GM12874 (cell line): ENCODE measurements at regions not wholly inside any gene's neighbourhood (a gene's known extent, or its start where the extent isn't known, plus 50 kb on each side); places are given as distances from the start of the nearest gene placed in this dataset.

Experiments
- TF ChIP-seq, protein P1 (sequence below): IDR thresholded peaks from 2 replicates; pipeline ENCODE4 v1.5.1; 2011; ENCODE audit warnings: low read depth, mild to moderate bottlenecking, control low read depth, low read length, moderate library complexity; ENCODE audit not compliant: insufficient read depth

DNA sequence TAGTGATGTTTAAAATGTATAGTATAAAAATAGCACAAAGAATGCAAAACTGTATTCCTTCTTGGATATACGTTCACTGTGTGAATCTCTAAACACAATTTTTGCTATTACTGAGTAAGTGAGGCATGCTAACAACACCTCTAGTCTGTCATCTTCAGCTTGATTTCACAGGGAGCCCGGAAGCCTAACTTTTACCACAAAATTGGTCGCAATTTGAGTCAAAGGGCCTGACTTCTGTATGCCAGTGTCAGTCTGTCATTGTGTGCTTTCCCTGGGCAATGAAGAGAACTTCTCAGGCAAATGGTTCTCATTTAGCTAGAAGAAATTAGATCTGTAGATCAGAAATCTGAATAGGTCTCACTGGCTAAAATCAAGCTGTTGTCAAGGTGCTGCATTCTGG, 1059.5 kb downstream of the FAM181B start:
- TF ChIP-seq, protein P1, sequence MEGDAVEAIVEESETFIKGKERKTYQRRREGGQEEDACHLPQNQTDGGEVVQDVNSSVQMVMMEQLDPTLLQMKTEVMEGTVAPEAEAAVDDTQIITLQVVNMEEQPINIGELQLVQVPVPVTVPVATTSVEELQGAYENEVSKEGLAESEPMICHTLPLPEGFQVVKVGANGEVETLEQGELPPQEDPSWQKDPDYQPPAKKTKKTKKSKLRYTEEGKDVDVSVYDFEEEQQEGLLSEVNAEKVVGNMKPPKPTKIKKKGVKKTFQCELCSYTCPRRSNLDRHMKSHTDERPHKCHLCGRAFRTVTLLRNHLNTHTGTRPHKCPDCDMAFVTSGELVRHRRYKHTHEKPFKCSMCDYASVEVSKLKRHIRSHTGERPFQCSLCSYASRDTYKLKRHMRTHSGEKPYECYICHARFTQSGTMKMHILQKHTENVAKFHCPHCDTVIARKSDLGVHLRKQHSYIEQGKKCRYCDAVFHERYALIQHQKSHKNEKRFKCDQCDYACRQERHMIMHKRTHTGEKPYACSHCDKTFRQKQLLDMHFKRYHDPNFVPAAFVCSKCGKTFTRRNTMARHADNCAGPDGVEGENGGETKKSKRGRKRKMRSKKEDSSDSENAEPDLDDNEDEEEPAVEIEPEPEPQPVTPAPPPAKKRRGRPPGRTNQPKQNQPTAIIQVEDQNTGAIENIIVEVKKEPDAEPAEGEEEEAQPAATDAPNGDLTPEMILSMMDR, result no peak

DNA sequence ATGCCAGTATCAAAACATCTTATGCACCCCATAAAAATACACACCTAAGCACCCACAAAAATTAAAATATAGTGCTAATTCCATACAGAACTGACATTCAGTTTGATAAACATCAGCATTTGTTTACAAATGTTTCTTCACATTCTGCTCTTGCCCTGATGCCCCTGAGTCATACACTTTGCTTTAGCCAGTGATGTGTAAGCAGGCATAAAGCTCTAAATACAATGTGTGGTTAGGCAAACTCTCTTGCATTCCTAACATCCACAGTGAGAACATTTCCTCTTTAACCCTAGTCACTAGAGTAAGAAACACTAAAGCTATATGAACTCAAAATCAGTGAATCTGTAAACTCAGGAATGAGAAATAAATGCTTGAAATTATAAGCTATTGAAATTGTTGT, 1060.7 kb downstream of the FAM181B start:
- TF ChIP-seq, protein P1, result no peak

DNA sequence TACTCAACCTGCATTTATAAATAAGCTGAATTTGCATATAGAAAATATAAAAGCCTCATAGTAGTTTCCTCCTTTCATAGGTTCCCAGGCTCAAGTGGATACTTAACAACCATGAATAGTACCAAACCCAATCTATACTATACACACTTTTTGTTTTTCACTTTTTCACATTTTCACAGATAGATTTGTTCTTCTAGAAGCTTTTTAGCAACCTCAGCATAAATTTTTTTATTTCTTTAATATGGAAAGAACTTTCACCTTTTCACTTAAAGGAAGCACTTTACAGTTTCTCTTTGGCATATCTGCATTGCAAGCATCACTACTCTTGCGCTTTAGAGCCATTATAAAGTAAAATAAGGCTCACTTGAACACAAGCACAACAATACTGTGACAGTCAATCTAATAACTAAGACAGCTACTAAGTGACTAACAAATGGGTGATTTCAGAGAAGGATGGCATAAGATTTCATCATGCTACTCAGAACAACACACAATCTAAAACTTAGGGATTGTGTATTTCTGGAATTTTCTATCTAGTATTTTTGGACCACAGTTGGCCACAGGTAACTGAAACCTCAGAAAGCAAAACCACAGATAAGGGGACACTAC, 1063.6 kb downstream of the FAM181B start:
- TF ChIP-seq, protein P1, result no peak

DNA sequence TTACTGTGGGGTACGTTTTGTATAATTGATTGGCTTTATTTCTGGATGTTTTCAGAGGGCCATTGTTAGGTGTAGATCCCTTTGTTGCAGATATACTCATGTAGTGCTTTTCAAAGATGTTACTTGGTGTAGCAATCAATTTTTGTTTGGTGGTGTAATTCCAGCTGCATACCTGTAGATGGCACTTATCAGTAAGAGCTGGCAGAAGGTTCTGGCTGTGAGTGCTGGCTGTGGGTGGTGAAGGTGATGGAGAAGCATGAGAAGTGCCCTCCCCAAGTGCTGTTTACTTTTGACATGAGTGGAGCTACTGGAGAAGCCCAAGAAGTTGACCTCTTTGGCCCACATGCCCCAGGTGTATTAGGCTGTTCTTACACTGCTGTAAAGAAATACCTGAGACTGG, 1074.9 kb downstream of the FAM181B start:
- TF ChIP-seq, protein P1, result peak; percentile 54; the same call in 1 of the 2 replicates

DNA sequence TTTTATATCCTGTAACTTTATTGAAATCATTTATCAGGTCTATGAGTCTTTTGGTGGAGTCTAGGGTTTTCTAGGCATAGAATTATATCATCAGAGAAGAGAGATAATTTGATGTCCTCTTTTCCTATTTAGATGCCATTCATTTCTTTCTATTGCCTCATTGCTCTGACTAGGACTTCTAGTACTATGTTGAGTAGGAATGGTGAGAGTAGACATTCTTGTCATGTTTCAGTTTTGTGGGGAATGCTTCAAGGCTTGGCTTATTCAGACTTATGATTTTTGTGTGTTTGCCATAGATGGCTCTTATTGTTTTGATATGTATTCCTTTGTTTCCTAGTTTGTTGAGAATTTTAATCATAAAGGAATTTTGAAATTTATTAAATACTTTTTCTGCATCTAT, 1078.3 kb downstream of the FAM181B start:
- TF ChIP-seq, protein P1, result no peak

DNA sequence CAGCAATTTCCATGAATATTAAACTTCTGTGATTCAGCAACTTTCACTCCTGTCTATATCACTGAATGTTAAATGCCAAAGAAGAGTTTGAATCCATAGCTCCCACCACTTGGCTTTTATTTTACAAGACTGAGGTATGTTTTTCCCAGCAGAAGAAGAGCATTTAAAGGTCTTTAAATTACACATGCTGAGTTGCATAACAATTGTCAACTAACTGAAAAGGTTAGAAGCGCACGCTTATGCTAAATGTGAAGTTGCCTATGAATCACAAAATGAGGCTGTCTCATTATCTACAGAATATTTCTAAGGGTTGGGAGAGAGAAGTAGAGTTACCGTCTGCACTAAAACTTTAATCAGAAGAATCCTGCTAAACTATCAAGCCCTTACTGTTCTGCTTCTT, 1086.3 kb downstream of the FAM181B start:
- TF ChIP-seq, protein P1, result no peak

DNA sequence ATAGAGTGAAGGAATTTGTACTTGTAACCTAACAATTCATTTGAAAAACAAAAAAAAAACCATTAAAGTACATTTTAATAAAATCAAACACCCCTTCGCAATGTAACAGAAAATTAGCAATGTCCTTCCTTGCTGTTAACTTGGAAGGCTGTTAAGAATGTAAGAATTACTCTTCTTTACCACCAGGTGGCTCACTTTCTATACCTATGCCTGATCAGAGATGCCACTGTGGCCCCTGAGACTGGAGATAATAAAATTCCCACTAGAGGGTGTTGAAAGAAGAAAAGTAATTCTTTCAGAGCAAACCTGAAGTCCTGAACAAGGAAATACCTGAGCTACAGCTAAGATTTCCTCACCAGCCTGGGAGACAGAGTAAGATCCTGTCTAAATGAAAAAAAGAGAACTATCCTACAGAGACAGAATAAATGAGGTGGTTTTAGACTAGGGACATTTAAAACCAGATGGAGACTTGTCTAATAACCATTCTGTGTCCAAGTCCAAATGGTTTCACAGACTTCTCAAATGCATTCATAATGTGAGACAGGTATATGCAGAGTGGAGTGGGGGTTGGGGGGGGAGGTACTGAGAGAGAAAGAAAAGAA, 1089.3 kb downstream of the FAM181B start:
- TF ChIP-seq, protein P1, result peak; percentile 47; the same call in 1 of the 2 replicates
